ENCODE measurements at regions not wholly inside any gene's neighbourhood (a gene's known extent, or its start where the extent isn't known, plus 50 kb on each side); places are given as distances from the start of the nearest gene placed in this dataset.
"Not testable (repeated sequence)": the region's sequence is repeated elsewhere in the genome, so short reads cannot be mapped to it uniquely, and the experiment has no call there.

GRCh38 chr18:73381016-73381698 is 513.4 kb upstream of the NETO1 start:
- peak; percentile 47 for DNase-seq

- DNase-seq: no peak
Observed at GRCh38 chr18:73366713-73367112, 498.9 kb upstream of the NETO1 start.

GRCh38 chr18:73365018-73365417 is 497.2 kb upstream of the NETO1 start:
- peak; percentile 56 for DNase-seq

- no peak for DNase-seq
Observed at GRCh38 chr18:73355121-73355520, 487.3 kb upstream of the NETO1 start.

GRCh38 chr18:73352546-73352945 is 484.8 kb upstream of the NETO1 start:
- DNase-seq: no peak

- DNase-seq: no peak
Observed at GRCh38 chr18:73340135-73340977, 472.6 kb upstream of the NETO1 start.

- DNase-seq: no peak
Observed at GRCh38 chr18:73331212-73331772, 463.5 kb upstream of the NETO1 start.

GRCh38 chr18:73330106-73330505 is 462.3 kb upstream of the NETO1 start:
- not testable (repeated sequence) for DNase-seq

GRCh38 chr18:73324187-73324831 is 456.5 kb upstream of the NETO1 start:
- DNase-seq: not testable (repeated sequence)

- no peak for DNase-seq
Observed at GRCh38 chr18:73318739-73319479, 451.1 kb upstream of the NETO1 start.

GRCh38 chr18:73316513-73316912 is 448.7 kb upstream of the NETO1 start:
- no peak for DNase-seq

- no peak for DNase-seq
Observed at GRCh38 chr18:73315381-73315780, 447.6 kb upstream of the NETO1 start.

GRCh38 chr18:73313476-73313875 is 445.7 kb upstream of the NETO1 start:
- no peak for DNase-seq

- no peak for DNase-seq
Observed at GRCh38 chr18:73296686-73297085, 428.9 kb upstream of the NETO1 start.

- DNase-seq: no peak
Observed at GRCh38 chr18:73292156-73292555, 424.4 kb upstream of the NETO1 start.

GRCh38 chr18:73288813-73289212 is 421.0 kb upstream of the NETO1 start:
- no peak for DNase-seq

GRCh38 chr18:73286584-73286983 is 418.8 kb upstream of the NETO1 start:
- DNase-seq: no peak

- no peak for DNase-seq
Observed at GRCh38 chr18:73283788-73284187, 416.0 kb upstream of the NETO1 start.

- no peak for DNase-seq
Observed at GRCh38 chr18:73283032-73283431, 415.2 kb upstream of the NETO1 start.

- no peak for DNase-seq
Observed at GRCh38 chr18:73279498-73279897, 411.7 kb upstream of the NETO1 start.

- DNase-seq: no peak
Observed at GRCh38 chr18:73274812-73275621, 407.2 kb upstream of the NETO1 start.

Measured in amniotic stem cell (primary cell).